HG03558 (cell line): ENCODE measurements at regions not wholly inside any gene's neighbourhood (a gene's known extent, or its start where the extent isn't known, plus 50 kb on each side); places are given as distances from the start of the nearest gene placed in this dataset.

Source experiments
- ATAC-seq: cut with Tn5 transposase; IDR thresholded peaks from one replicate; pipeline ENCODE4 v1.9.1; 2021; ENCODE audit warnings: moderate number of reproducible peaks; ENCODE audit not compliant: unreplicated experiment; ENCODE audit errors: extremely low read depth

DNA sequence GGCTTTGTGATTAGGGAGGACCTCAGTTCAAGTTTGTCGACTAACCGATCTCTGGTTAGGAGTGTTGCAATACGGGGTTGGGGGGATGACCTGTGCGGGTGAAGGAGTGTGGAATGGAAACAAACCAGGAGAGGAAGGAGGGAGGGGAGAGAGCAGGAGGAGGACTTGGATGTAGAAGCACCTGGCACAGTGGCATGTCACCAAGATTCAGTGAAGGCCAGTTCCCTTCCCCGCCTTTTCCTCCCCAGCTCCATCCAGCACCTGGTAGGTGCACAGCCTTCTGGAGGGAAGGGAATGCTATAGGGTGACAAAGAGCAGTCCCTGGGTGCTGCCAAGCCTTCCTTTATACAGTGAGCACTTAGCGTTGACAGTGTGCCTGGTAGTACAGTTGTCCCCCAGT is 107.4 kb upstream of the CRHR1 start:
- no peak for ATAC-seq

DNA sequence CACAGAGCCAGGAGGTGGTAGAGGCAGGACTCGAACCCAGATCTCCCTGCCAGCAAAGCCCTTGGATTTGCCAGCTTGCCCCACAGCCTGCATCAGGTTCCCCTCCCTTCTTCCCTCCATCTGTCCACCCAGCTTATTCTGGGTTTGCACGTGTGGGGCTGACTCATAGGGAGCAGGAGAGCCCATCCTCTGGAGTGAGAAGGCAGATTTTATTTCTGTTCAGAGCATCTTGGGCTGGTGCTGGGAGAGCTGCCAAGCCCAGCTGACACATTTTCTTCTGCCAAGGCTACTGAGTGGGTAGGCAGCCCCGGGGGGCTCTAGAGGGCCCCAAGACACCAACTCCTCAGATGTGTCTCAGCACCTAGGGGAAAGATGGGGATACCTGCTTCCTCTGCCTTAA is 106.3 kb upstream of the CRHR1 start:
- ATAC-seq: no peak

DNA sequence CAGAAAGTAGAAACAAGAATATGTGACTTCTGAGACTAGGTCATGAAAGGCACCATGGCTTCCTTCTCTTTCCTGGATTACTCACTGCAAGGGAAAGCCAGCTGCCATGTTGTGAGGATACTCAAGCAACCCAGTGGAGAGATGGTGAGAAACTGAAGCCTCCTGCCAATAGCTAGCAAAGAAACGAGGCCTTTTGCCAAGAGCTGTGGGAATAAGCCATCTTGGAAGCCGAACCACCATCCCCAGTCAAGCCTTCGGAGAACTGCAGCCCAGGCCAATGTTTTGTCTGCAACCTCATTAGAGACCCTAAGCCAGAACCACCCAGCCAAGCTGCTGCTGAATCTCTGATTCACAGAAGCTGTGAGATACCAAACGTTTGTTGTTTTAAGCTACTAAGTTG is 104.7 kb upstream of the CRHR1 start:
- no peak for ATAC-seq

DNA sequence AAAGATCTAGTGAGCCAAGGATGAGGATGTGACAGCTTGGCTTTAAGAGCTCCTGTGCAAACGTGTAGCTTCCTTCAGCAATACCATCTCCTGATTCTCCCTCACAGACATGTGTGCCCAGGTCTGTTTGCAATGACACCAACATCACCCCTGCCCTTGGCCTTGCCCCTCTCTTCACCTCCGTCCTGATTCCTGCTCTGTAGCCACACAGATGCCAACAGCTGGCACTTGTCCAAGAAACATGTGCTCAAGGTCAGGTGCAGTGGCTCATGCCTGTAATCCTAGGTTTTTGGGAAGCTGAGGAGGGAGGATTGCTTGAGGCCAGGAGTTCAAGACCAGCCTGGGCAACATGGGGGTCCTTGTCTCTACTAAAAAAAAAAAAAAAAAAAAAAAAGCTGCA is 103.8 kb upstream of the CRHR1 start:
- no peak for ATAC-seq

DNA sequence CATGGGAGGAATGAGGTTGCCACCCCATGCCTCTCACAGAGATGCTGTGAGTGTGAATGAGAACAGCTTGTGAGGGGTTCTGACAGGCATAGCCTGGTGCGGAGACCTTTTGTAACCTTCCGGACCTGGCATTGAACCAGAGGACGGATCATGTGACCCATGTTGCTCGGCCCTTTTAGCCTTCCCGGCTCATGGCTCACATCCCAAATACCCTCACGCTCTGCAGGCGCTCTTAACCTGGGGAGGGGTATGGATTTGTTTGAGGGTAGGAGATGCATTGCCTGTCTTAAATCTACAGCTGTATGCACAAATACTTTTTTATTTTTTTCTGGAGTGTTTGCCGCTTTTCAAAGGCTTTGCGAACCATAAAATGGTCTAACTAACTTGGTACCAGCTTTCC is 102.4 kb upstream of the CRHR1 start:
- no peak for ATAC-seq

DNA sequence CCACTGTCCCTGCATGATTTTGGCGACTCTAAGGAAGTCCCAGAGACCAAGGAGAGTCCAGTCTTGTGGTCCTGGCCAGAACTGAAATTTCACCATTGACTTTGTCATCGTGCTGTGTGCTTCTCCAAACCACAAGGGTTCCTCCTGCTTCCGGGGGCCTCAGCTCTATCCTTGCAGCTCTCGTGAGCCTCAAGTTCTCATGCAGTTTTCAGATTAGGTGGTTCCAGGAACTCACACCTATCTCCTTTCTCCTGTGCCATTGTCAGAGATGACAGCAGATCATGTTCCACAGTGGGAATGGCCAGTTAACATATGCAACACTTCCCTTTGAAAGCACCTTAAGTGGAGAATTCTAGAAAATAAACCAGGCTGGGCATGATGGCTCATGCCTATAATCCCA is 97.9 kb upstream of the CRHR1 start:
- no peak for ATAC-seq

DNA sequence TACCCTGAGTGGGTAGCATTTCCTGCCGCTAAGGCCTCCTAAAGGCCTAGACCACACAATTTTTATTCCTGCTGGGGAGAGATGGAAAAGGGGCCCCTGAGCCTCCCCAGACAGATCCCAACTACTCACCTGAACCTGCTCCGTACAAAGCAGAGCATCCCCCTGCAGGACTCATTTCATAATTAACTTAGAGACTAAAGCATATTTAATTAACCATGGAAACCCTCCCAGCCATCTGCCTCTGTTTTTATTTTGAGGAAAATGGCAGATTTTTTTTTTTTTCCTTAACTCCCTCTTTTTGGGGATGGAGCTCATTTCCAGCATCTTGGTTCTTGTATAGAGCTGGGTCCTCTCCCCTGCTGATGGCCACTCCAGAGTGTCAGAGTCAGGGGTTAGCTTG is 96.5 kb upstream of the CRHR1 start:
- ATAC-seq: no peak

DNA sequence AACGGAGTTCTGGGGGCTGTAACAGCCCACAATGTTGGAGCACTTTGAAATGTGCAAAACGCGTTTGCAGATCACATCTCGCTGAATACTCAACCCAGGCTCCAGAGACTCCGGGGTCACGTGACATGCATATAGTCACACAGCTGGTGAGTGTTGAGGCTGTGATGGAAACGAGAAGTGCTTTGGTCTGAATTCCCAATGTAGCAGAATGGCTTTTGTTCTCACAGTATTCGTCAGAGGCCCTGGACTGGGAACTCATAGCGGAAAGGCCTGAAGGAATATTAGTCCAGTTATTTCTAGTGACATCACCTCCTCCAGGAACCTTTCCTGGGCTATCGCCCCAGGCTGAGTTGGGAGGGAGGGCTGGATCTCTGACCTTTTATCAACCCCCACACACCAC is 95.8 kb upstream of the CRHR1 start:
- no peak for ATAC-seq

DNA sequence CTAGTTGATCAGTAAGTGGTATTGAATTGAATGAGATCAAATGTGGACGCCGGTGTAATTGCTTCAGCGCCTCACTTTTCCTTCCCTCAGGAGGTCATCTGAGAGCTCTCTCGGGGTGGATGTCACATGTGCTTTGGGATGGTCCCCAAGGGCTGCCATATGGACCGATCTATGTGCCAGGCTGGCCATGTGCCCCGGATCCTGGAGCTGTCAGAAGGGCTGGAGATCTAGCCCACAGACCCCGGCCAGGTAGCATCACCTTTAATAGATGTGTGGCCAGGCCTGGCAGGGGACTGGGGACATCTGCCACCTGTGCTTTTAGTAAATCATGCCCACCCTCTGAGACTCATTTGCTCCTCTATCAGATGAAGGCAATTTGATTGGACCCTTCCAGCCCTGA is 95.3 kb upstream of the CRHR1 start:
- ATAC-seq: no peak

DNA sequence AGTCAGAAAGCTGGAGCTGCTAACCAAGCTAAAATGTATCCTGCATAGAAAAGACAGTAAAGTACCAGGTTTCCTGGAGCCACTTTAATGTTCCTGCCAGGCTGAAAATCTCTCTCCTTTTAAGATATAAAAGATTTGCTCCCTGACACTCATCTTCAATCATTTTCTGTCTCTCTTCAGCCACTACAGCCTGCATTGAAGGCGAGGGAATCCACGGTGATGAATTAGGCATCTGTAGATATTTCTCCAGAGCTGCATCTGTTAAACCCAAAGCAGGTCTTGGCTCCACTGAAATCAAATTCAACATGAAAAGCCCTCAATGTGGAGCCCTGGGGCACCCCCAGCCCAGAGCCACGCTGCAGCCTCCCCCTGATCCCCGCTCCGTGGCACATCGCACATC is 94.7 kb upstream of the CRHR1 start:
- ATAC-seq: no peak

DNA sequence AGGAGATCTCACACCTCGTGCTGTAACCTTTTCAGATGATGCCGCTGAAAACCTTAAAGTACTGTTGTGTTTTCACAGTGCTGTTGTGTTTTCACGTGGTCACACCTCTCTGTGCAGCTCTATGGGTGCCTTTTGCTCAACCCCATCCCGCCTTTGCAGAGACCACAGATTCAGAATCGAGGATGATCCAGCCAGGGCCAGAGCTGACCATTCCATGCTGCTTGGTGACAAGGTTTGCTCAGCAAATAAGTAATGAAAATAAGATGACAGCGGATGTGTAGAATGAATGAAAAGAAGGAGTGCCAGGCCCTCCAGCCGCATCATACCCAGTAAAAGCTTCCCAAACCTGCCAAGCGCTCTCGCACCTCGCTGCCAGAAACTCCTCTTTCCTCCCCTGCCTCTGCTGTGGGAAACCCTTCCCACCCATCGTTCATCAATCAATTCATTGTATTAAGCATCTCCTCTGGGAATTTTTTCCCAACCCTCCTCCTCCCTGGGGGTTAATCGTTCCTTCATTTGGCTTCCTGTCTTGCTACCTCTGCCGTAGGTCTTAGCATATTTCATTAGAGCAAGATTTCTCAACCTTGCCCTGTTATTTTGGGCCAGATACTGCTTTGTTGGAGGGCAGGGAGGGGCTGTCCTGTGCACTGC is 93.4 kb upstream of the CRHR1 start:
- no peak for ATAC-seq

DNA sequence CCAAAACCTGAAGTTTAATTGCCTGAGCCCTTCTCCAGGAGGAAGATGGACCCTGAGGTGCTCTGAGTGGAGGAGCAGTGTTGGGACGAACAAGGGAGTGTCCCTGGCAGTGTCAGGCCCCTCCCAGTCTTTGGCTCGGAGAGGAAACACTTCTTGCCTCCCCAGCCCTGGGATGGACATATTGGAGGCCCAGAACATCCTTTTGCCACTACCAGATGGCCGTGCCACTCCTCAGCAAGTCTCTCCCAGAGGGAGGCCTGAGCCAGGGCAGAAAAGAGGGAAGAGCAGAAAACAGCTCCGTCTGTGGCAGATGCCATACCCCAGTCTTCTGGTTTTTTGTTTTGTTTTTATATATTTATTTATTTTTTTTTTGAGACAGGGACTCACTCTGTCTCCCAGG is 91.5 kb upstream of the CRHR1 start:
- ATAC-seq: no peak

DNA sequence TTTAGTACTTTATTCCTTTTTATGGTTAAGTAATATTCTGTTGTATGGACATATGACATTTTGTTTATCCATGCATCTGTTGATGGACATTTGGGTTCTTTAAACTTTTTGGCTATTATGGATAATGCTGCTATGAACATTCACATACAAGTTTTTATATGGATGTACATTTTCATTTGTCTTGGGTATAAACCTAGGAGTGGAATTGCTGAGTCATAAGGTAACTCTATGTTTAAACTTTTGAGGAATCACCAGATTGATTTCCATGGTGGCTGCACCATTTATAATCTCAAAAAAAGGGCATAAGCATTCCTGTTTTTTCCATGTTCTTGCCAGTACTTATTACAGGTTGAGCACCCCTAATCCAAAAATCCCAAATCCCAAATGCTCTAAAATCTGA is 90.3 kb upstream of the CRHR1 start:
- no peak for ATAC-seq

DNA sequence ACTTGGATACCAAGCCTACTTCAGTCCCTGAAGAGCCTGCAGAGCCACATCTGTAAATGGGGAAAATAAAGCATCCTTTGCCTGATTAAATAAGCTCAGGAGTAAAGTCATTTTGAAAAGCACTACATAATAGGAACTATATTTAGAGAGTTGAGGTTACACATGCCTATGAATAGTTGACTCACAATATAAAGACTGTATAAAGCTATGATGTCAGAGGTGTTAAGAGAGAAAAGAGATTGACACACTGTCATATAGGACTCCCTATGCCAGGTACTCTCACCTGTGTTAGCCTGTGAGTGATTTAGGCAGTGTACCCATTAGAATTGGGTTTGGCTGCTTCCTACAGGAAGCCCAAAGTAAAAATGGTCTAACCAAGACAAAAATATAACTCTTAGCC is 87.7 kb upstream of the CRHR1 start:
- no peak for ATAC-seq

DNA sequence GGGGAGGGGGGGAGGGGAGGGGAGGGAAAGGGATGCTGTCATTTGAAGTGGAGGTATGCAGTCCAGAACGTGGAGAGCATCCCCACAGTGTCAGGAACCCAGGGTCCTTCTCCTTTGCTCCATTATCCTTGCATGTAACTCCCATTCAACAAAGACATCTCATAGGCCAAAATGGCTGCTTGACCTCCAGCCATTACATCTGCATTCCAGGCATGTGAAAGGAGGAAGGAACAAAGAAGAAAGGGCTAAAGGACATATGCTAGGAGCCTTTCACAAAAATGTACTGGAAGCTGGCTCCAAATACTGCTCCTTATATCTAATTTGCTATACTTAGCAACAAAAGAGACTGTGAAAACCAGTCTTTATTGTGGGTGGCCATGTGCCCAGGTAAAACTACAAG is 87.0 kb upstream of the CRHR1 start:
- no peak for ATAC-seq

DNA sequence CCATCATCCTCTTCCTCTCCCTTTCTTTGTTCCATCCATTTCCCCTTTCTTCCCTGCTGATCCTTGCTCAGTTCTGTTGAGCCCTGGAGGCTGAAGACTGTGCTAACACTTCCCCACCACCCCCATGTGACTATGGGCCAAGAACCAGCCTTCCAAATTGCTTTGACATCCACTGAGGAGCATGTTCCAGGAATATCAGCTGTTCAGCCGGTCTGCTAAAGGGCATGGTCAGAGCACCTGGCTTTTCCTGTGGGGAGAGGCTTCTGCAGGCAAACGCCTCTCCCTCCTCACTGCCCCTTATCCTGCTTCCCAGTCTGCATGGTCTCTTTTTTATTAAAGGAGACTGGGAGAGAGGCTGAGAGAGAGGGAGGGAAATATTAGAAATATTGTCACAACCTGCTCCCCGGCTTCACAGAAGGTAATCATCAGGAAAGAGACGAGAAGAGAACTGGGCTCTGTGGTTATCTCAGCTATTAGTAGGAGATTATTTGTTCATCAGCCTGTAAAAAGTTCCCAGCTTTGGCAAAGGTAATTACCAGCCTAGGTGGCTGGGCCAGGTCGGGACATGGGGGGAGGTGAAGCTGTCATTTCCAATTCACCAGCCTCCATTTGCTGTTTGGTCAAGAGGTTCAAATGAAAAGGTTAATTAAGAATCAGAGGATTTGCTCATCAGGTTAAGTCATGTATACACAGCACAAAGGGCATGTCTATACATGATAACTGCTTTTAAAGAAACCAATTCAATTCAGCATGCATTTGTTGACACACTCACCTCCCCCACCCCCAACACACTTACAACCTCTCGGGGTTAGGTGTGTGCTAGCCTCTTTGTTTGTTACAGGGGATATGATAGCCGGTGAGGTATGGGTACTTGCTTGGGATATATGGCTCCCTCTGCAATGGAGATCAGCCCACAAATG is 83.7 kb upstream of the CRHR1 start:
- no peak for ATAC-seq

DNA sequence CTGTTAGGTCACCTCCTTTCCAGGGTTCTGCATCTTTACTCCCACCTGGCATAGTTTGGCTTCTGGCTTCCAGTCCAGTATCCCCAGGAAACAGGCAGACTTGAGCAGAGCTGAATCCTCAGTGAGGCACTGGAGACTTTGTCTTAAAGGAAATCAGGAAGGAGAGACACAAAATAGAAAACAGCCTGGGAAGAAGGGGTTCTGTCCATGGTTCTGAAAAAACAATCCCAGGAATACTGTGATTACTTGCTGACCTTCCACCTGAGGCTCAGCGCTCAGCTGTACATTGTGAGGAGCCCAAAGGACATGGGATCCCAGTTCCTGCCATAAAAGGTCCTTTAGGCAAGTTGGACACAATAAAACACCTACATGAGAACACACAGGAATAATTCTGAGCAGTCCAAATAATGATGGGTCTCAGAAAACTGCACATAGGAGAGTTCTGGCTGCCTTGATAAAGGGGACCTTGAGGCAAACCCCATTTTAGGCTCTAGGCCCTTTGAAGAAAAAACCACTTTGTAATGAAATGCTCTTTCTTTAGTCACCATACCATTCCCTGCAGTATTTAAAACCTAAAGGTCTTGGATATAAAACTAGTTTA is 81.4 kb upstream of the CRHR1 start:
- no peak for ATAC-seq

DNA sequence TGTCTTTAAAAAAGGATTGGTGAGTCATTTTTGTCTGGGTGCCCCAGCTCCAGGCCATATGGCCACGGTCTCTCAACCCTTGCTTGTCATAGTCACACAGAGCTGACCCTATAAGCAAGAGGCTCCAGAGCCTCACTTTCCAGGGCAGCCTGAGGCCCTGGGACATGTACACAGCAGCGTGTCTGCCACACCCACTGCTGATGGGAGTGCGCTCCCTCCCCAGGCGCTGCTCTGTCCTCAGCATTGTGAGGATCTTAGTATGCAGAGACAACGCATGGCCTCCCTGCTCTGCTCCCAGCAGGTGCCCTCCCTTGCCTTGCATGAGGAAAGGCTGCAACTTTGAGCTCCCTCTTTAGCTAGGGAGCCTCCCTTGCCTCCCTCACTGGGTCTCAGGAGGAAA is 80.8 kb upstream of the CRHR1 start:
- ATAC-seq: no peak

DNA sequence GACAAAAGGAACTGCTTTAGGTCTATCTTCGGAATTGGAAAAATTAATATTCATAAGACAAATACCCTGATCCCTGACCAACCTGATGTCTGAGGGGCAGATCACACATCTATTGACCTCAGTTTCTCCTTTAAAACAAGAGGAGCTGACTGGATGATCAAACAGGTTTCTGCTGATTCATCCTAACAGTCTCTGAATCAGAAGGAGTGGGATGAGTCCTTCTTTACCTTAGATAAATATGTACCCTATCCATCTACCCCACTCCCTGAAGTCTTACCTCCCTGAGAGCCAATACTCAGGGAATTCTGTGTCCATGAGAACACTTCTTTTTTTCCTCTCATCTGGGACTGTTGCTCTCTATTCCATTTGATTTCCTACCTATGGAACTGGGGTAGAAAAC is 80.3 kb upstream of the CRHR1 start:
- ATAC-seq: no peak

DNA sequence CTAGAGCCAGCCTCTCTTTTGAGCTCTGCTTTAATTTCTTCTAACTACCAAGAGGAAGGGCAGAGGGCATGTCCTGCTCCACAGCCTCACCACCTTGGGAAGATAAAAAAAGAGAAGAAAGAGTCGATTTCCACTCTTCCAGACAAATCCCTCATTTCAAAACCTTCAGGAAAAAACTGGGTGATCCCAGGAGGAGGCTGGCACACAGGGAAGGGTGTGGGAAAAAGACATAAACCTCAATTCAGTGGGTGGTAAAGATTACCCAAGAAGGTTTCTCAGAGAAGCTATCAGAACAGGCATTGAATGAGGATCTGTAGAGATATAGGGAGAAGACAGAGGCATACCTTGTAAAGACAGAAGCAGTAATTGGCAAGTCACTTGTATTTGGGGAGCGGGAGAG is 79.9 kb upstream of the CRHR1 start:
- no peak for ATAC-seq

DNA sequence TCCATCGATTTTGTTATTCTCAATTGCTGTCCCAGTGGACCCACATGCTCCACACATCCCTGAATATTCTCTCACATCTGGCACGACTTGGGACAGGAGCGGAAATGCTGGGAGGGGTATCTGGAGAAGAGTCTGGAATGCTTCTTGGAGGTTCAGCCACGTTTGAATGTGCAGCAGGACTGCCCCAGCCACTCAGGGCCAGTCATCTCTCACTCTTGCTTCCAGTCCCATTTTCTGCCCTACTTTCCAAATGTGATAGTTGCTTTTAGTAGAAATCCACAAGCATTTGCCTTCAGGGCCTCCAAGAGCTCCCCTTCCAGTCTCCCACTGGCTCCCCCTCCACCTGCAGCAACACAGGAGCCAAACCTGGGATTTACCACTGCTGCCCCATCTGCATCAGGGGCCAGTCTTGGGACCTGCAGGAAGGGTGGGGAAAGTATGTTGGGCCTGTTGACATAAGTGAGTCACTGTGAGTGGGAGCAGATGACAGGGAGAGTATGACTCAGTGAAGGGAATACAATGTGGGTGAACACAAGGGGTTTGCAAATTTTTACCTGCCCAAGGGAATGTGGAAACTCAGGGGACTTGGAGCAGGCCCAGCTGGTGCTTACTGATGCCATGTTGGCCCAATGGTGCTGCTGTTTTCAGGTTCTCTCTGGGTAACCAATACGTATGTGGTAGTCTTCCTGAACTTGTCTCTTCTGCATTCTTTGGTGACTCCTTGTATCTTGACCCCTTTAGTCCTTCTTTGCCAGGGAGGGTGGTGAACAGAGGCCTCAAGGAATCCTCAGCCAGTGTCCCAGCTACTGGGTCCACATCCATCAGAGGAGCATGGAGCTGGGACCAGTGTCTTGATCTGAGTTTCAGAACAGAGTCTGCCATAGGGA is 78.8 kb upstream of the CRHR1 start:
- ATAC-seq: no peak
